ENCODE measurements at regions not wholly inside any gene's neighbourhood (a gene's known extent, or its start where the extent isn't known, plus 50 kb on each side); places are given as distances from the start of the nearest gene placed in this dataset.
A peak's percentile ranks its signal among the peaks of the same experiment; 100 is the strongest.
"Not testable (repeated sequence)": the region's sequence is repeated elsewhere in the genome, so short reads cannot be mapped to it uniquely, and the experiment has no call there.

DNA sequence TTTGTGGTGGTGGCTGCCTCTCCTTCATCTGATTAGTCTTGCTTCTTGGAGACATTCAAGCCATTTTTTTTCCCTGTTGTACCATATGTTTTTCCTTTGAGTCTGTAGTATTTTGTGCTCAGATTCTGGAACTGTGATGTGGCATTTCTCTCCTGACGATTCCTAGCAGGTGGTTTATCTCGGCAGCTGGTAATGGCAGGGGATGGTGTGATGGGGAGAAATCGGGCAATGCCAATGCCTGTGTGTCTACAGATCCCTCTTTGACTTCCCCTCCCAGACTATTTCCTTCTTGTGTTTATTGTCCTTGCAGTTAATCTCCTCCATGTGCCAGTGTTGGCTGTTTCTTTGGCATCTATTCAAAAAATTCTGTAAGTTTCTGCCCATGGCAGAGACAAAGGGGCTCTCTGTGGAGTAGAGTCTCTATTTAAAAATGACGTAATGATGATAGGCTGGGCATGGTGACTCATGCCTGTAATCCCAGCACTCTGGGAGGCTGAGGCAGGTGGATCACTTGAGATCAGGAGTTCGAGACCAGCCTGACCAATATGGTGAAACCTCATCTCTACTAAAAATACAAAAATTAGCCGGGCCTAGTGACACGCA is 90.2 kb upstream of the ERCC4 start:
- no peak for DNase-seq

DNA sequence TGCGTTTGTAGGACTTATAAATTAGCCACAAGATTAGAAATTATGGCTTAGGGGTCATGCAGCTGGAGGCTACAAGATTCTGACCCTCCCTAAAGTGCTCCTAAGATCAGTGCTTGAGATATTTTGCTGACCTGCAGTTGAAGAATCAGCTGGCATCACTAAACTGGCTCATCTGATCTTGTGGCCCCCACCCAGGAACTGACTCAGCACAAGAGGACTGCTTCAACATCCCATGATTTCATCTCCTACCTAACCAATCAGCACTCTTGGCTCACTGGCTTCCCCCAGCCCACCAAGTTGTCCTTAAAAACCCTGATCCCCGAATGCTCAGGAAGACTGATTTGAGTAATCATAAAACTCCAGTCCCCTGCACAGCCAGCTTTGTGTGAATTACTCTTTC is 86.4 kb upstream of the ERCC4 start:
- DNase-seq: no peak

DNA sequence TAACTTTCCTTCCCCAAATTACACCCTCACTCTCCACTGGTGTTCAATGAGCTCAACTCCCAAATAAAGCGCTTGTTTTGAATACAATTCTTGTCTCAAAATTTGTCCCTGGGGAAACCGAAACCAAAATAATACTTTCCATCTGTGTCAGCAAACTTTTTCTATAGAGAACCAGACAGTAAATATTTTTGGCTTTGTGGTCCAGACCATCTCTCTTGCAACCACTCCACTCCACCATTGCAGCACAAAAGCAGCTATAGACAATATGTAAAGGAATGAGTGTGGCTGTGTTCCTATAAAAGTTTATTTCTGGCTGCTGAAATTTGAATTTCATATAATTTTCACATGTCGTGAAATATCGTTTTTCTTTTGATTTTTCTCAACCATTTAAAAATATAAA is 84.6 kb upstream of the ERCC4 start:
- no peak for DNase-seq

DNA sequence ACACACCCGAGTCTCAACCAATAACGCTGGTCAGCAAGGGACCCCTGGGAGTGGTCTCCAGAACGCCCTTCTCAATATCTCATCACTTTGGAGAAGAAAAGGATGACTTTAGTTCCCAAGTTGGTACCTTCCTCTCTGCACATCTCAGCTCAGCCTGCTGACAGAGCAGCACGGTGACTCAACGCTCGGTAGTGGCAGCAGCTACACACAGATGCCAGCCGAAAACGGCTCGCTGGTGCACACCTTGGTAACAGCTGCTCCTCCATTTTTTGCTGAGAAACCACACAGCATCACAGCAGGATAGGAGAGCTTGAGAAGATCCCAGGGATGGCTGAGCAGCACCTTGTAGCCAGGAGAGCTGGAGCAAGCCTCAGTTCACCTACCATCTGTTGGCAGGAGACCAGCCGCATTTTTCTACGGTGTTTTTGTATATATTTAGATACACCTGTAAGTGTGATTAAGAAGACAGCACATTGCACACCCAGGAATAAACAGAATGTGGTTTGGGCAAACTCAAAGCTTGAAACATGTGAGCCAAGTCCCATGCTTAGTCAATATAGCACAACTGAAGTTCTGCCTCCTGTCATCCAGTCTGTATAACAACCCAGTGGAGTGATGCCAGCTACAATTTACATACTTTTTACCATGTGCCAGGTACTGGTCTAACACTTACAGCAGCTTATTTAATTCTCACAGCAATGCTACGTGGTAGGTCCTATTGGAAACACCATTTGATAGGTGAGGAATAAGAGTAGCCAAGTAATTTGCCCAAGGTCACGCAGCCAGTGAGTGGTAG is 83.8 kb upstream of the ERCC4 start:
- DNase-seq: no peak

DNA sequence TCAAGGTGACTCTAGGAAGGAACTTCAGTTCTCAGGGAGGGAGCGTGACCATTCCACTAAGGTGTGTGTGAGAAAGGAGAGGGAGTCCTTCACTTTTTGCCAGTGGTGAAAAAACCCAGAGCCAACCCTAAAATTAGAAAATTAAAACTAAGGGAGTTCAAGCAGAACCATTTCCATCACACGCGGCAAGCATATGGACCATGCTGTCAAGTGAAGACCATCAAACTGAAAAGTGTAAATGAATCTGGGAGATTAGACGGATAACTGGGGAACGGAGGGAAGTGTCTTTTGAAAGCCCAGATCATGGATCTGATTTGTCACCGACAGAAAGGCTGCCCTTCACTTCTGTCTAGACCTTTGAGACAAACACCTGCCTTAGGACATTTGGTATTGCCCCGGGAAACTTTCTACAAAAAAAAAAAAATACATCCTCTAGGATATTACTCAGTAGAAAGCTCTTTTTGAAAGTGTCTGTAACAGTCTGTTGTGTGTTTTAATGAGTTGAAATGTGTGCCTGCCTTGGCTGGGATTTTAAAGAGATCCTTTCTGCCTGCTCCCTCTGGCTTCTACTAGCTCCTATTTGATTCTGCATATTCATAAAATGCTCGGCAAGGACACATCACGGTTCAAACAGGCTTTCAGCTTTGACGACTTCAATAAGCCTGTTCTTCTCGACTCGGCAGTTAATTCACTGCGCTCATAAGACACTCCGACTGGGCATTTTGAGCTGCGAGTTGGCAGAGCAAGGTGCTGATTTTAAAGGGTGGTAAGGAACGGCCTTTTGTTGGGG is 81.4 kb upstream of the ERCC4 start:
- no peak for DNase-seq

DNA sequence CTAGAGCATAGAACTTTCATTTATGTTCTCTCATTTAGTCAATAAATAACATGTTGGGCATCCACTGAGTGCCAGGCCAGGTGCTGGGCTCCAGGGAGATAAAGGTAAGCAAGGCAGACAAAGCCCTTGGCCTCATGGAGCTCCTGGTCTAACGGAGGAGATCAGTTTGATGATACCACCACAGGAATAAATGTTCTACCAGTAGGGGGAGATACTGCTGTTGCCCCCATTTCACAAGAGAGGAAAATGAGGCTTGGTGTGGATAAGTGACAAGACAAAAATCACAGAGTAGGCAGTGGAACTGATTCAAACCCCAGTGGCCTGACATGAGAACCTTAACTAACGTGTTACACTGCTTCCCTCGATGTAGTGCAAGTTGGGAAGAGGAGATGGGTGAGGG is 80.4 kb upstream of the ERCC4 start:
- no peak for DNase-seq

DNA sequence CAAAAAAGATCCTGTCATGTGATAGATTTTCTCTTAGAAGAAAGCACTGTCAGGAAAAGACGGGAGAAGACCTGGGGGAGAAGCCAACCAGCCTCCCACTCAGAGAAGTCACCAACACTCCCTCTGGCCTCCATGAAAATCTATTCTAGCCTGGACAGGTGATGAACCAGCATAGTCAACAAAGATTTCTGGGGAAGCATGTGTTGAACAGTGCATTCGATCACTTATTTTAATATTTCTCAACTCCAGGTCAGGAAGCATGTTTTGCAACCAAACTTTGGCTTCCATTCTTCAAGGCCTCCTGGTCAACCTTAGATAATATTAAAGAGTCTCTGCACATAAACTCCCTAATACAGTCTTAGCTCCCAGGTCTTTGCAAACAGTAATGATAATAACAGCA is 74.7 kb upstream of the ERCC4 start:
- DNase-seq: no peak

DNA sequence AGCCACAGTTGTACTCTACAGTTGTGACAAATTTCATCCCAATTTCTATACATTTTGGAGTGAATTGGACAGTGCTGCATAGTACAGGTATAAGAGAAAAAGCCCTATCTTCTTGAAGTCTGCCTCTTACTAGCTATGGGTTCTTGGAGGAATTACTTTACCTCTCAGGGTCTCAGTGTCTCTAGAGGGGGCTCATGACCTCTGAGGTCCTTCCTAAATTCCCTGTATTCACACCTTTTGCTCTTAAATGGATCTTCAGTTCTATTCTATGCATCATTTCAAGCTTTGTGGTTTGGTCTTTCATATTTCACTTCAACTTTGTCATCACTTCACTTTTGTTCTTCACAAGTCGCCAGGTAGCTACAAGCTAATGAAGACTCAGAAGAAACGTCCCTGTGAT is 71.2 kb upstream of the ERCC4 start:
- no peak for DNase-seq

DNA sequence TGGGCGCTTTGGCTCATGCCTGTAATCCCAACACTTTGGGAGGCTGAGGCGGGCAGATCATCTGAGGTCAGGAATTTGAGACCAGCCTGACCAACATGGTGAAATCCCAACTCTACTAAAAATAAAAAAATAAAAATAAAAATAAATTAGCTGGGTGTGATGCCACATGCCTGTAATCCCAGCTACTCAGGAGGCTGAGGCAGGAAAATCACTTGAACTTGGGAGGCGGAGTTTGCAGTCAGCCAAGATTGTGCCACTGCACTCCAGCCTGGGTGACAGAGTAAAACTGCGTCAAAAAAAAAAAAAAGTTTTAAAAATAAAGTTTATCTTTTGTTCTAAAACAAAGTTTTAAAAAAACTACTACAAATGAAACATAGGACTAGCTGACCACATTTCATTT is 69.8 kb upstream of the ERCC4 start:
- not testable (repeated sequence) for DNase-seq

DNA sequence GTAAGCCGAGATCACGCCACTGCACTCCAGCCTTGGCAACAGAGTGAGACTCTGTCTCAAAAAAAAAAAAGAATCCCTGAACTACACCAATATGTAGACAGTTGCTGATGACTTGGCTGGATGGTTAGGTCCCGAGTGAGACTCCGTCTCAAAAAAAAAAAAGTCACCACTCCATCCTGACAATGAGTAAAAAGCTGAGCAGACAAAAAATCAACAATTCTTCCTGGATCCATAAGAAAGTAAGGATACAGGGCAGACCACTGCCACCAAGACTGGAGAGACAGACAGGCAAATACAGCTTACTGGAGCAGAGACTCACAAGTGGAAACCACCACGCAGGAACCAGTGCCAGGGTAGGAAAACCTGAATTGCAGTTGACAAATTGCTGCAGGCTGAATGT is 67.1 kb upstream of the ERCC4 start:
- DNase-seq: no peak

DNA sequence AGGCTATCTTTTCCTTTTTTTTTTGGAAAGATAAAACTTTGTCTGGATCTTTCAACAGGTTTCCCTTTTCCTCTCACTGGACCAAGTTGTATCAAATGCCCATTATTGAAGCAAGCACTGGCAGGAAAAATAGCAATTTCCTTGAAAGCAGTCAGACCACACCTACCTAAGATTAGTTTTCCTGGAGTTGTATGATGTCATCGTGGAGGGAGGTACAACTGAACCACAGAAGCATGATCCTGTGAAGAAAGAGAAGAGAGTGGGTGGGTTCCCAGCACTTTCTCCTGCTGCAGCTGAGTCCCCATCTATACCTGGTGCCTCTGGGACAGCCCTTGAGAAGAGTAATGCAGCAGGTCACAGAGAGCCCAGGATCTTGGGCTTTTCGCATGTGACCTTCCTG is 63.6 kb upstream of the ERCC4 start:
- no peak for DNase-seq

DNA sequence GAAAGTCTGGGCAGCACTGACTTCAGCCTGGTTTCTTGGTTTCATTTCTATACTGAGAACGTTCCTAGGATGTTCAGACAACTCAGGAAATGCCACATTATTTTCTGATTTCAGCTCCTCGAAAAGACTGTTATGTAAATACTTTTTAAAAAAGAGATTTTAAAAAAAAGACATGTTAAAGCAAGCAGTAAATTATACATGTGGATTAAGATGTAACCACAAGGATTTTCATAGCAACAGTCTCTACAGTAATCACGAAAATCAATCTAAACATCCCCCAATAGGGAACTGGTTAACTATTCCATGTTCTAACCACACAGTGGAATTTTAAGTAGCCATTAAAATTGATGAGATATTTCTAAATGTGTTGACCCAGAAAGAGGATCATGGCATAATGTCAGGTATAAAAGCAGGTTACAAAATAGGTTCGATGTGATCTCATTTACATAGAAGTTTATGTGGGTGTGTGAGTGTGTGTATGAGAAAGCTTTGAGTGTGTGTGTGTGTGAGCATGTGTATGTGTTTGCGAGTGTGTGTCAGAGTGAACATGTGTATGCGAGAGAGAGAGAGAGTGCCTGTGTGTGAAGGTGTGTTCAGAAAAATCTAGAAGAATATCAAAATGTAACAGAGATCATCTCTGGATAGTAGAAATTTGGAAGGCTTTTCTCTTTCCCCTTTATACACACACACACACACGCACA is 63.0 kb upstream of the ERCC4 start:
- DNase-seq: no peak

DNA sequence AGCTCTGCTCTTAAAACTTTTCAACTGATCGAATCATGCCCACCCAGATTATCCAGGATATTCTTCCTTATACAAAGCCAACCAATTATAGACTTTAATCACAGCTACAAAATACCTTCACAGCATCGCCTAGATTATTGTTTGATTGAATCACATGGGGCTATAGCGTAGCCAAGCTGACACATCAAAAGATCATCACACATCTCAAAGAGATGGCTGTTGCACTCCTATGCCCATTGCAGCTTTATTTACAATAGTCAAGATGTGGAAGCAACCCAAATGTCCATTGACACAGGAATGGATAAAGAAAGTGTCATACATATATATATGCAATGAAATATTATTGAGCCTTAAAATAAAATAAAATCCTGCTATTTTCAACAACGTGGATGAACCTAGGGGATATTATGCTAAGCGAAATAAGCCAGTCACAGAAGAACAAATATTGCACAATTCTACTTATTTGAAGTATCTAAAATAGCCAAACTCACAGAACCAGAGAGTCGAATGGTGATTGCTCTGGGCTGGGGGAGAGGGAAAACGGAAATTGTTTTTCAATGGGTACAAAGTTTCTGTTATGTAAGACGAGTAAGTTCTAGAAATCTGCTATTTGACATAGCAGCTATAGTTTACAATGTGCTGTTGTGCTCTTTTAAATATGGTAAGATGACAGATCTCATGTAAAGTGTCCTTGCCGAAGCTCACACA is 60.9 kb upstream of the ERCC4 start:
- DNase-seq: no peak

DNA sequence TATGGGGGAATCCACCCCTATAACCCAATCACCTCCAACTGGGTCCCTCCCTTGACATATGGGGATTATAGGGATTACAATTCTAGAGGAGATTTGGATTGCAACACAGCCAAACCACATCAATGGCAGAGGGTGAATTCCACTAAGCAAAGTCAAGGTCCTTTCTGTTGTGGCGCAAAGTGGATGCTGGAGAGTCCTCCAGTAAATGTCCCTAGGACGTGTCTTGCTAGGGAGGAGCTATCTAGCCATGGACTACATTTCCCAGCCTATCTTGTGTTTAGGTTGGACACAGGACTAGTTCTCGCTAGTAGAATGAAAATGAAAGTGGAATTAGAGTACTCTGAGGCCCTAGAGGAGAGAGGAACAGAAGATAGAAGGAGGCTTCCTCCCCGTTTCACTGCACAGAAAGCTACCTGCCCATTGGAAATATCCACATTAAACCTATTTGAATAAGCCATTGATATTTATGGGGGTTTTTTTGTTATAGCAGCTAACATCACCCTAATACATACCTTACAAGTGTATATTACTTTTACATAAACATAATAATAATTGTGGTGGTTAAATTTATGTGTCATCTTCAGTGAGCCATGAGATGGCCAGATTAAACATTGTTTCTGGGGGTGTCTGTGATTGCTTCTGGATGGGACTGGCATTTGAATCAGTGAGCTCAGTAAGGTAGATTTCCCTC is 56.7 kb upstream of the ERCC4 start:
- no peak for DNase-seq

DNA sequence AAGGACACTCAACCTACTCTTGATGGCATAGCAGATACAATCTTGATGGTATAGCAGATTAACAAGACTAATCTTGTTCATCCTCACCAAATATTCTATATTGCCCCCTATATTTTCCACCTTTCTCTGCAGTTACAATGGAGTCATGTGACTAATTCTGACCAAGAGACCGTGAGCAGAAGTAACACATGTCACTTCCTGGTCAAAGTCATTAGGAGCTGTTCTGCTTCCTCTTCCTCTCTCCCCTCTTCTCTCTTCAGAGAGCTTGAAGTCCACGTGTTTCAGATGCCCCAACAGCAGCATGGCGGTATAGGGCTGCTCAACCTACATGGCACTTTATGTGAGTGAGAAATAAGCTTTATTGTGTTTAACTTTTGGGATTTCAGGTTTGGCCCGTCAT is 55.3 kb upstream of the ERCC4 start:
- no peak for DNase-seq

DNA sequence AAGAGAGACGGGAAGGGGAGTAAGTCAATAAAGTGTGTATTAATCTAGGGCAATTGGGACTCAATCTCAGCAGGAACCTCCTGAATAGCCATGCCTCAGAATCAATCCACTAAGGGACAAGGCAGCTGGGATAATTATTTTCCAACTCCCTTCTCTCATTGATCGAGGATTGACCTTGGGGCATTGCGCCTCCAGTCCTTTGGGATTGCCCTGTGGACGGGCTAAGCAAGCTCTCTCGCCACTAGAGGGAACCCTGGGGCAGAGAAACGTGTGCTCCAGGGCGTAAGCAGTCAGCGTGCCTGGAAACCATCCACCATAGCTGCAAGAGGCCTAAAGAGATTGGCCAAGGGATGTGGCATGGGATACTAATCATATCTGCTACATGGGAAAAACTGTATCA is 53.9 kb upstream of the ERCC4 start:
- DNase-seq: peak; percentile 14
